ENCODE measurements at regions not wholly inside any gene's neighbourhood (a gene's known extent, or its start where the extent isn't known, plus 50 kb on each side); places are given as distances from the start of the nearest gene placed in this dataset.
A peak's percentile ranks its signal among the peaks of the same experiment; 100 is the strongest.

DNA sequence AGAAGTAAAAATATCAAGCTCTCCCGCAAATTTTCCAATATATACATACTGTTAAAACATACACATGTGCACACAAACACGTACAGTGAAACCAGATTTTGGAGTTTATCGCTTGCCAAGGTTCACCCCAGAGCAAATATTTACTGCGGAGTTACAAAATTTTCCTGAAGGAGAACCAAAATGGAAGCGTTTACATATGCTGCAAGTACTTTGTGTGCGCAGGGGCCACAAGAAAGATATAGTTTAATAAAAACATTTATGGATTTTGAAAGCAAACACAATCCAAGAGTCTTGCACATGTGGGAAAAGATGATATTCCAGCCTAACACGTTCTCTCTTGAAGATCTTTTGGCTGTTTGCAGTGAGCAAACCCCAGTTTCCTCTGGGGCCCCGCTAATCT lies 301.3 kb upstream of the NFE2L3 start:
- H3K4me1 ChIP-seq: peaks cover 43% of the 10 kb centered on the region
- no peak overlapping the region for H3K4me3 ChIP-seq
- peaks cover 5 to 31% of the 10 kb centered on the region in 2 donors for H3K27me3 ChIP-seq
- H3K9me3 ChIP-seq: no peaks in the 10 kb centered on the region
- 76% methylated on average over 8 of the region's 8 CpGs for WGBS, 2 donors
- no peak for DNase-seq
- H3K27ac ChIP-seq: no peak overlapping the region
- H3K36me3 ChIP-seq (replicated peaks in 1 of 2; ENCODE audit: insufficient read depth in 1 of 2, low read depth in 2 of 2): no peaks in the 10 kb centered on the region
- TF ChIP-seq, protein P1, sequence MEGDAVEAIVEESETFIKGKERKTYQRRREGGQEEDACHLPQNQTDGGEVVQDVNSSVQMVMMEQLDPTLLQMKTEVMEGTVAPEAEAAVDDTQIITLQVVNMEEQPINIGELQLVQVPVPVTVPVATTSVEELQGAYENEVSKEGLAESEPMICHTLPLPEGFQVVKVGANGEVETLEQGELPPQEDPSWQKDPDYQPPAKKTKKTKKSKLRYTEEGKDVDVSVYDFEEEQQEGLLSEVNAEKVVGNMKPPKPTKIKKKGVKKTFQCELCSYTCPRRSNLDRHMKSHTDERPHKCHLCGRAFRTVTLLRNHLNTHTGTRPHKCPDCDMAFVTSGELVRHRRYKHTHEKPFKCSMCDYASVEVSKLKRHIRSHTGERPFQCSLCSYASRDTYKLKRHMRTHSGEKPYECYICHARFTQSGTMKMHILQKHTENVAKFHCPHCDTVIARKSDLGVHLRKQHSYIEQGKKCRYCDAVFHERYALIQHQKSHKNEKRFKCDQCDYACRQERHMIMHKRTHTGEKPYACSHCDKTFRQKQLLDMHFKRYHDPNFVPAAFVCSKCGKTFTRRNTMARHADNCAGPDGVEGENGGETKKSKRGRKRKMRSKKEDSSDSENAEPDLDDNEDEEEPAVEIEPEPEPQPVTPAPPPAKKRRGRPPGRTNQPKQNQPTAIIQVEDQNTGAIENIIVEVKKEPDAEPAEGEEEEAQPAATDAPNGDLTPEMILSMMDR (IDR thresholded peaks at IDR 0.05): no peak
- TF ChIP-seq POLR2A (IDR thresholded peaks at IDR 0.05): no peak
- intact Hi-C loops (cut with DNase I): no loop called here
- no peak for ATAC-seq

- Histone ChIP-seq H3K27ac (no peak overlapping the region), H3K36me3 (replicated peaks in 1 of 2; ENCODE audit: insufficient read depth in 1 of 2, low read depth in 2 of 2) (no peaks in the 10 kb centered on the region), H3K9me3 (no peaks in the 10 kb centered on the region), H3K27me3 (peaks cover 12 to 39% of the 10 kb centered on the region in 2 donors), H3K4me3 (no peak overlapping the region), H3K4me1 (peaks cover 43% of the 10 kb centered on the region)
- intact Hi-C loops (cut with DNase I): no loop called here
- no peak for TF ChIP-seq POLR2A (IDR thresholded peaks at IDR 0.05)
- TF ChIP-seq, protein P1 (IDR thresholded peaks at IDR 0.05): peak; percentile 72 to 82 (median 76)
- 42 to 43% methylated on average over 33 of the region's 33 CpGs for WGBS, 2 donors
- ATAC-seq (peak; percentile 78), DNase-seq (peak; percentile 79 to 83 (median 80))
These were observed 300.4 kb upstream of the NFE2L3 start for GRCh38 chr7:25851332-25852210.

DNA sequence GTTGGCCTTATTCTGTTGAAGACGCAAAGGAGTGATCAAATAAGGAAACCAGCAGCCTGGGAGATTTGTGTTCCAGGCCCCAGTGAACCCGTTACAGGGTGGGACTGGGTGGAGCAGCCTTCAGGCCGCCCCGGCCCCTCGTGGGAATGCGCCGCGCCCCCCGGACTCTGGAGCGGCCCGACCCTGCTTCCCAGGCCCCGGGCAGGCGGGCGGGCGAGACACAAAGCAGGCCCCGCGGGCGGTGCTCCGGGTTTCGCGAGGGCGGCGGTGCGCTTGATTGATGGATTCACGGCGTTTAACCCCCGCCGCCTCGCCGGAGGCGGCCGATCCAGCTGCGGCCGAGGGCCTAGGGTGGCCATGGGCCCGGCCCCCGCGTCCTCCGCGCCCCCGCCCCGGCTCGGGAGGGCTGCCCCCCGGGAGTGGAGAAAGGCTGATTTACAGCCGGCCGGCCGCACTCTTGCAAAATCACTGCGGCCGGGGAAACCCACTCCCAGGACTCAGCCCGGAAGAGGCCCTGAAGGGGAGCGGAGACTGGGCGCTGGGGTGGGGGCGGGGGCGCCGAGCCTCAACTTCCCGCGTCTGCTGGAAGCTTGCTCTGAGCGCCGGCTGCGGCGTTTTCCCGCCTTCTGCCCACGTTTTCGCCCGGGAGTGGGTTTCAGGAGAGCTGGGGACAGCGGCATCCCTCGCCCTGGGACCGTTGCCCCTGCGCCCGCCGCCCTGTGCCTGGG lies 299.6 kb upstream of the NFE2L3 start:
- ATAC-seq: no peak
- TF ChIP-seq, protein P1 (IDR thresholded peaks at IDR 0.05): no peak
- TF ChIP-seq POLR2A (IDR thresholded peaks at IDR 0.05): no peak
- Histone ChIP-seq H3K4me1 (peaks cover 40% of the 10 kb centered on the region), H3K36me3 (replicated peaks in 1 of 2; ENCODE audit: insufficient read depth in 1 of 2, low read depth in 2 of 2) (no peaks in the 10 kb centered on the region), H3K4me3 (no peak overlapping the region), H3K9me3 (no peaks in the 10 kb centered on the region), H3K27me3 (peaks cover 12 to 47% of the 10 kb centered on the region in 2 donors), H3K27ac (no peak overlapping the region)
- WGBS, 2 donors: 3 to 4% methylated on average over 3 to 49 of the region's 70 CpGs
- no peak for DNase-seq
- intact Hi-C loops (cut with DNase I): no loop called here

DNA sequence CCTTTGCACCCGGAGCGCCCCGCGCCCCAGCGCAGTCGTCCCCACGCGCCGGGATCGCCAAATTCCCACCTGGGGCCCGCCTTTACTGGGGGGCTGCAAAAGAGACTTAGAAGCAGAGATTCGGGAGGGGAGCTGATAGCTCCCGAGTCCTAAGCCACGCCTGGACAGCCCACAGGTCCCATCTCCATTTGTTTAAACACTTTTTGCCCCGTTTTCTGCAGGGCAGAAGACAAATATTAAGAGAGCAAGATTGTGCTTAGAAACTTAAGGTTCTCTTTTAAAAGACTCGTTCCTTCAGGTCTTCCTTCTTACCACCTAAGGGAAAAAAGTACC lies 299.1 kb upstream of the NFE2L3 start:
- H3K36me3 ChIP-seq (replicated peaks in 1 of 2; ENCODE audit: insufficient read depth in 1 of 2, low read depth in 2 of 2): no peaks in the 10 kb centered on the region
- H3K4me1 ChIP-seq: peaks cover 35% of the 10 kb centered on the region
- no peak overlapping the region for H3K27ac ChIP-seq
- DNase-seq (no peak), ATAC-seq (no peak)
- no peak for TF ChIP-seq POLR2A (IDR thresholded peaks at IDR 0.05)
- TF ChIP-seq, protein P1 (IDR thresholded peaks at IDR 0.05): no peak
- 5 to 23% methylated on average over 11 to 16 of the region's 16 CpGs for WGBS, 2 donors
- H3K4me3 ChIP-seq: no peak overlapping the region
- H3K27me3 ChIP-seq: peaks cover 12 to 52% of the 10 kb centered on the region in 2 donors
- intact Hi-C loops (cut with DNase I): no loop called here
- no peaks in the 10 kb centered on the region for H3K9me3 ChIP-seq
